SK-MEL-5 (cell line): ENCODE measurements at regions not wholly inside any gene's neighbourhood (a gene's known extent, or its start where the extent isn't known, plus 50 kb on each side); places are given as distances from the start of the nearest gene placed in this dataset.
"Not testable (repeated sequence)": the region's sequence is repeated elsewhere in the genome, so short reads cannot be mapped to it uniquely, and the experiment has no call there.

Experiments used
- DNase-seq: peaks from one replicate; pipeline ENCODE4 v3.0.0-alpha.2; 2016; ENCODE audit warnings: low read depth, low spot score
- in situ Hi-C: cut with HindIII; loops from 2 replicates; pipeline ENCODE4 v1.10.0; 2016; ENCODE audit warnings: low sequenced_read_pairs, high pct_unique_total_duplicates, low pct_unique_long_range_greater_than_20kb

DNA sequence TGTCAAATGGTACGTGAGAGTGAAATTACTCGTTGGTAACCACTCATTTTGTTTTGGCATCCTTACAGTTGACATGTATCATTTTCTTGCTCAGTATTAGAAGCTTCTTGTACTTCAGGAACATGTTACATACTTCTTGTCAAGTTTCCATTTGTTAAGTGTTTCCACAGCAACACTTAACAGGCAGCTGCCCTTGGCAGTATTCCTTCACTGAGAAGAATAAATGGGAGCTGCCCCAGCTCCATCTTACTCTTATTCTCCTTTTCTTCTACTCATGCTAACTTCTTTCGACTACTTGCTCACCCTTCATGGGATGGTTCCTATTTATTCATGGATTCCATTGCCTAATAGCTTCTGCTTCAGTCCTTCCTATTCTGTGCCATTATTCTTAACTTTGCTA, 60.1 kb upstream of the TUBA3E start:
- no peak for DNase-seq
- in situ Hi-C loops = no loop called here

DNA sequence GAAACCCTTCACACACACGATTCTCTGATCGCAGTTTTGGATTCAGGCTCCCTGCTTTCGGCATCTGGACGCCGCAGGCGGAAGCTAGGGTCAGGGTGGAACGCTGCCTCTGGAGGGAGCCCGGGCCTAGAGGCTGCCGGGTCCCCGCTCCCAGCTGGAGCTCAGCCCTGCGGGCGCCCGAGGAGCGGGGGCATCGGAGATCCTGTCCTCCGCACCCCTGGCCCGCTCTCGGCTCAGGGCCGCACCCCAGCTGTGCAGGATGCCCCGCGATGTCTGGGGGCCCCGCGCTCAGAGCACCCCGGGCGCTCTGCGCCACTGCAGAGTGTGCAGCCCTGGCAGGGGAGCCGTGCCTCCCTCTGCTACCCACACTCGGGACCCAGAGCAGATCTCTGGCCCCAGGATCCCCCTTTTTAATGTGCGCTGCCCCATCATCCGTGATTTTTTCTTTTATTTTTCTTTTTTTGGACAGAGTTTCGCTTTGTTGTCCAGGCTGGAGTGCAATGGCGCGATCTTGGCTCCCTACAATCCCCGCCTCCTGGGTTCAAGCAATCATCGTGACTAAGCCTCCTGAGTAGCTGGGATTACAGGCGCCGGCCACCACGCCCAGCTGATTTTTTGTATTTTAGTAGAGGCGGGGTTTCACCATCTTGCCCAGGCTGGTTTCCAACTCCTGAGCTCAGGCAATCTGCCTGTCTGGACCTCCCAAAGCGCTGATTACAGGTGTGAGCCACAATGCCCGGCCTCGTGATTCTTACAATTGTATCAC, 54.8 kb upstream of the TUBA3E start:
- no peak for DNase-seq
- in situ Hi-C loops = no loop called here

DNA sequence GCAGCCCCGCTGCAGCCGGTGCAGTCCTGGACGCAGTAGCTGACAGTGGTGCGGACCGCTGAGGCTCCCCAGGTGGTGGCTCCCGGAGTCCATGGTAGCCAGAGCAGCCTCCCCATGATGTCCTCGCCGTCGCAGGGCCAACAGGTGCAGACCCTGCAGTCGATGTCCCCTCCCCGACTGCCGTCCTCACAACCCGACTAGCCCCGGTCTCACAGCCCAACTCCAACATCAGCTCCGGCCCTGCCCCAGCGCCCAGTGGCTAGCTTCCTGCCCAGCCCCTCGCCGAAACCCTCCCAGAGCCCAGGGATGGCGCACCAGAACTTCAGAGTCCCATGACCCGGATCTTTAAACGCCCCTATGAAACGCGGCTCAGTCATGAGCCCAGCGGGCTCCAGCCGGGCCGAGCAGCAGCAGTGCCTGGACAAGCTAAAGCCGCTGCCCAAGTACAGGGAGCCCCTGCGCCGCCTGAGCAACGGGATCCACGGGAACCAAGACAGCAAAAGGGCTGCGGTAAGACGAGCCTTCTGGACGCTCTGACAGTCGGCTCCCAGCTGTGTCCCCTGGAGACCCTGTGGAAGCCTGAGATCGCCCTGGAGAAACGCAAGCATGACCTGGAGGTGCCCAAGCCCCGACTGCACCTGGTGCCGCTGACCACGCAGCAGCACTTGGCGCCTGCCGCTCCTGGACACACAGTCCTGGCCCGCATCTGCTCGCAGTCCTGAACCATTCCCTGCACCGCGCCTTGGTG, 53.8 kb upstream of the TUBA3E start:
- in situ Hi-C loops = no loop called here
- DNase-seq = no peak

DNA sequence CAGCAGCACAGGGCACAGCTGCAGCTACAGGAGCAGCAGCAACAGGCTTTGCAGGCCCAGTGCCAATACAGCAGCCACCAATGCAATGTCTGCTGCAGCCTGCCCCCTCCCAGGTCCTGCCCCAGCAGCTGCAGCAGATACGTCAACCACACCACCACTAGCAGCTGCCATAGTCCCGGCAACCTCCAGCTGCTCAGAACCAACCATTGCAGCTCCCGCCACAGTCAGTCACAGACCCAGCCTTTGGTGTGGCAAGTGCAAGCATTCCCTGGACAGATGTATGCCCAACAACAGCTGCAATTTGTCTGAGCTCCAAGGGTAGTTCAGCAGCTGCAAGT, 53.3 kb upstream of the TUBA3E start:
- in situ Hi-C loops = no loop called here
- no peak for DNase-seq

DNA sequence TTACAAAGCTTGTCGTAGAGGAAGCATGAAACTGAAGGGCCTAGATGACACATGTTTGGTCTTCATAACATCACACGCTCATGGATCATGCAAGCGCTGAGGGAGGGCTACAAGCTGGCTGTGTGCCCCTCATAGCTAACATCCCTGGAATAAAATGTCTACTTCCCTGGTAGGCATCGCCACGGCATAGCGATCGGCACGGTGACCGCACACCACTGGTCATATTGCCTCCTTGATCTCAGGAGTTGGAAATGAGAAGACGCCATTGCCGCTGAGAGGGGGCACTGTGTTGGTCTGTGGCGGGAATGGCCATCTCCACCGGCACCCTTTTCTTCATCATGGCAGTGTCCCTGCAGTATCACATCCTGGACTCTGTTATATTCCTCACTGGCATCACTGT, 50.1 kb upstream of the TUBA3E start:
- DNase-seq, in situ Hi-C loops: not testable (repeated sequence)
